GM19328 (cell line): ENCODE measurements at regions not wholly inside any gene's neighbourhood (a gene's known extent, or its start where the extent isn't known, plus 50 kb on each side); places are given as distances from the start of the nearest gene placed in this dataset.
"Not testable (repeated sequence)": the region's sequence is repeated elsewhere in the genome, so short reads cannot be mapped to it uniquely, and the experiment has no call there.

Experiments used
- ATAC-seq: cut with Tn5 transposase; IDR thresholded peaks from one replicate; pipeline ENCODE4 v1.9.1; 2021; ENCODE audit warnings: mild to moderate bottlenecking, moderate library complexity; ENCODE audit not compliant: unreplicated experiment

GRCh38 chr2:176832086-176832485 lies 380.5 kb upstream of the HNRNPA3 start:
- ATAC-seq = no peak

- no peak for ATAC-seq
Observed at GRCh38 chr2:176833671-176834070, 378.9 kb upstream of the HNRNPA3 start.

GRCh38 chr2:176834226-176834625 lies 378.4 kb upstream of the HNRNPA3 start:
- no peak for ATAC-seq

DNA sequence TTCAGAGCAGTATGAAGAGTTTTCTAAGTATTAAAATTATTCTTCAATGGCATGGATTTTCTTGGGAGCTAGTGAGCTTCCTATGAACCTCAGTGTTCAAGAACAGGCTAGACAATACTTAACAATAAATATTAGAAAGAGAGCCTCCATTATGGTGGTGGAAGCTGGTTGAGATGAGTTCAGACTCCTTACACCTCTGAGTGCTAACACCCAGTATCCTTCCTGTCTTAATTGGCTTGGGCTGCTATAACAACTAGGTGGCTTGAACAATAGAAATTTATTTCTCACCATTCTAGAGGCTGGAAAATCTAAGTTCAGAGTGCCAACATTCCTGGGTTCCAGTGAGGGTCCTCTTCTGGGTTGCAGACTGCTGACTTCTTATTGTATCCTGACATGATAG lies 369.4 kb upstream of the HNRNPA3 start:
- ATAC-seq = no peak

DNA sequence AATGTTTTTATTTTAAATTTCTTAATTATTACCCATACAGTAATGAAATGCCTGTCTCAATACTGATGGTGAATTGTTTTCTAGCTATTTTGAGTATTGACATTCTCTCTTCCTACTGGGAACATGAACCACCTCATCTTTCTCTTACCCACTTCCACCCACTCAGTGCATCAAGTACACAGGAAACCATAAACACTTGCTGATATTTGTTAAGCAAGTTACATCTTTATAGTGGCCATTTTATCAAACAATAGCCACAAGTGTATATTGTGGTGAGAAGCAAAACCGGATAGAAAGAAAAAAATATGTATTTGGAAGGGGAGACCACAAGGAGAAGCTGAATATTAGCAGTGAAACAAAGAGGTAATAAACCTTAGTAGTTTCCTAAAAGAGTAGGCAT lies 368.1 kb upstream of the HNRNPA3 start:
- ATAC-seq = no peak

- no peak for ATAC-seq
Observed at GRCh38 chr2:176845718-176846117, 366.9 kb upstream of the HNRNPA3 start.

- no peak for ATAC-seq
Observed at GRCh38 chr2:176847575-176847974, 365.0 kb upstream of the HNRNPA3 start.

- no peak for ATAC-seq
Observed at GRCh38 chr2:176848844-176849243, 363.8 kb upstream of the HNRNPA3 start.

- ATAC-seq = no peak
Observed at GRCh38 chr2:176851200-176851888, 361.2 kb upstream of the HNRNPA3 start.

GRCh38 chr2:176851889-176852483 lies 360.6 kb upstream of the HNRNPA3 start:
- ATAC-seq = no peak

- ATAC-seq = no peak
Observed at GRCh38 chr2:176852667-176853066, 359.9 kb upstream of the HNRNPA3 start.

GRCh38 chr2:176854062-176854461 lies 358.5 kb upstream of the HNRNPA3 start:
- no peak for ATAC-seq

- ATAC-seq = no peak
Observed at GRCh38 chr2:176854878-176855277, 357.7 kb upstream of the HNRNPA3 start.

- no peak for ATAC-seq
Observed at GRCh38 chr2:176856683-176857082, 355.9 kb upstream of the HNRNPA3 start.

- ATAC-seq = no peak
Observed at GRCh38 chr2:176865336-176865735, 347.3 kb upstream of the HNRNPA3 start.

DNA sequence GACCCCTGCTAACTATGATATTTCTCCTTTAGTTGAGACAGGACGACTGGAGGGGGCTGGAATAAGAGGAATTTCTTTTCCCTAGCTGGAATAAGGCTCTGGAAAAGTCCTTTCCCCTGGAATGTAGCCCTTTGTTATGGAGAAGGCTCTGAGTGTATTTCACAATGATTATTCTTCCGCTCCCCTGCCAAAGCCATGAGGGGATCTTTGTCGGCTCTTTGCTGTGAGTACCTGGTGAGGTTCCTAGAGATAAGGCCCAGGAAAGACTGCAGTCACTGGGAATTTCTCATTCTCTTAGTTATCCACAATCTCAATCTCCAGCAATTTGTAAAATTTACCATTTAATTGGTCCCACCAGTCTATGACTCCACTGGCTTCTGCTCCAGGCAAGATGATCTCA lies 340.2 kb upstream of the HNRNPA3 start:
- ATAC-seq = no peak

DNA sequence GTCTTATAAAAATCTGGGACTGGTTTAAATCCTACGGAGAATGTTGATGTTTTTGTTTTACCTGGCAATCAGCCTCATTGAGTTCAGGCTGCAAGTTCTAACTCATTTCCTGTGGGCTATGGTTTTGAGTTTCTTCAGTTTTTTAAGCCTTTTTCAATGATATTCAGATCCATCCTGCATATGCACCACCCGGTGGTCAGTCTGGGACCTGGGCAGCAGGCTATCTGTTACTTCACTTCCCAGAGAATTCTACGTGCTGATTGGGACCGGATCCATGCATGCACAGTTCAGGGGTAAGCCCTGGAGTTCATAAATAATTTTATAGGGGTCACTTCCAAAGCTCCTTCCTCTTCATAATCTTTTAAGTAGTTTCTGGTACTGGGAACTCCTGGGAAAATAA lies 339.2 kb upstream of the HNRNPA3 start:
- ATAC-seq = no peak

- no peak for ATAC-seq
Observed at GRCh38 chr2:176876493-176877103, 336.0 kb upstream of the HNRNPA3 start.

DNA sequence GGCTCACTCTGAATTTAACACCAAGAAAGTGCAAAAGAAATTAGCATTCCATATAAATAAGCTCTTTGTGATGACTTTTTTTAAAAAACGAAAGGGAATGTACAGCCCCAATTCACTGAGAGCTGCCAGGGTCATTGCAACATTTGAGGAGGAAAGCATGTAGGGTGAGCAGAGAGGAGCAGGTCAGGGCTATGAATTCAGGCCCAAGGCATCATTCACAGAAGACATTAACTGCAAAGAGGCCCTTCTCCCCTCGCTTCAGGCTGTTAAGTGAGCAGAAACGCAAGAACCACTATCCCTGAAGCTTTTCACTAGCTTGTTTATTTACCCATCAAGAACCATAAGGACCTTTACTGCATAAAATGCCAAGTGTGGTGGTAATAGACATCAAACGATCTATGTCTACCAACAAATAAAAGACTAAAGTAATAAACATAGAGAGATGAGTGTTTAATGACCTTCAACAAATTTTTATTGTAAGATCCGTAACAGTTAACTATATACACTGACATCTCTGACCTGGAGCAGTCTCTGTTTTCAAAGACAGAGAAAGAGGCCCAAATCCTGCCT lies 333.1 kb upstream of the HNRNPA3 start:
- no peak for ATAC-seq

GRCh38 chr2:176882045-176882444 lies 330.5 kb upstream of the HNRNPA3 start:
- ATAC-seq = not testable (repeated sequence)

DNA sequence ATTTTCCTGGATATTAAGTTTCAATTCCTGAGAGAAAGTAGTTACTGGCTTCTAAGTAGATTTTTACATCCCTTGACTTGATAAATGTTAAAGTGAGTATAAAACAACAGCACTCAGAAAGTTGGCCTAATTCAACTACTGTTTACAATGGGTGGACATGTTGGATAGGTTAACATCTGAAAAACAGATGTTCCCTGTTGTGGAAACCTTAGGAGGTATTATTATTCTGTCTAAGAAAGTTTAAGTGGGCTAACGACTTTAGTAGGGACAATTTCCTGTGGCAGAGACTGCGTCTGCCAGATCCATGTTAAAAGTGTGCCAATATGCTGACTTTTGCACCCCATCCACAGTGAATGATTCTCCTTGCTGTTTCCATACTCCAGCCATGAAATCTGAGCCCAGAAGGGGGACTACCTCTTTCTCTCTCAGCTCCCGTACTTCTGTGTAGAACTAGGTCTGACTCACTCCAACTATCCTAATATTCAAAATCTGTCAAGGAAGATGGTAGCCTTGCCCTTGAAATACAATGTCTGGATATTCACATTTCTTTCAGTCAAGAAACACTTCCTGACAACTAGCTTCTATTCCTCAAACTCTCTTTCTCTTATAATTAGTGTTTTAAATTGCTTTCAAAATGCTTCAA lies 327.5 kb upstream of the HNRNPA3 start:
- no peak for ATAC-seq

- no peak for ATAC-seq
Observed at GRCh38 chr2:176885661-176886060, 326.9 kb upstream of the HNRNPA3 start.
